Suprapubic skin (tissue), 4 donors: ENCODE measurements at regions not wholly inside any gene's neighbourhood (a gene's known extent, or its start where the extent isn't known, plus 50 kb on each side); places are given as distances from the start of the nearest gene placed in this dataset.

Source experiments
- DNase-seq, 2 donors: peaks; one replicate each; pipeline ENCODE4 v3.0.0-alpha.2; 2019; ENCODE audit warnings: low spot score in 2 of 2
- H3K27ac ChIP-seq: fragments of 200-600 bp; sonication (generic); one replicate; pipeline ENCODE4 v1.5.1; 2019
- H3K27me3 ChIP-seq: fragments of 200-600 bp; sonication (generic); one replicate; pipeline ENCODE4 v1.5.1; 2019
- H3K36me3 ChIP-seq: fragments of 200-600 bp; sonication (generic); one replicate; pipeline ENCODE4 v1.5.1; 2019
- H3K4me1 ChIP-seq: fragments of 200-600 bp; sonication (generic); one replicate; pipeline ENCODE4 v1.5.1; 2019
- H3K4me3 ChIP-seq: fragments of 200-600 bp; sonication (generic); one replicate; pipeline ENCODE4 v1.5.1; 2019; ENCODE audit warnings: mild to moderate bottlenecking
- H3K9me3 ChIP-seq: fragments of 200-600 bp; sonication (generic); one replicate; pipeline ENCODE4 v1.5.1; 2019
- EP300 ChIP-seq: sonication (generic); formaldehyde crosslinking; IDR thresholded peaks from one replicate; pipeline ENCODE4 v1.6.1; 2017; ENCODE audit warnings: antibody characterized with exemption
- POLR2A ChIP-seq, 2 donors: fragments of 450-650 bp; IDR thresholded peaks; one replicate each; pipeline ENCODE4 v1.6.1; 2017; ENCODE audit warnings: antibody characterized with exemption in 2 of 2, mild to moderate bottlenecking in 2 of 2, moderate library complexity in 2 of 2
- POLR2AphosphoS5 ChIP-seq, 3 donors: sonication (generic); formaldehyde crosslinking; IDR thresholded peaks; one replicate each; pipeline ENCODE4 v1.6.1; 2017; ENCODE audit warnings: antibody characterized with exemption in 3 of 3
- WGBS: methylation state at CpG from one replicate; pipeline ENCODE4 v1.1.5; 2018; 5-methylcytosine and 5-hydroxymethylcytosine counted together
- TF ChIP-seq, protein P1 (sequence below), 2 donors: fragments of 200-600 bp in 1 of 2; fragments of 450-650 bp in 1 of 2; sonication (generic) in 1 of 2; IDR thresholded peaks; one replicate each; pipeline ENCODE4 v1.5.1; 2016 to 2019; ENCODE audit warnings: antibody characterized with exemption in 2 of 2, mild to moderate bottlenecking in 1 of 2, moderate library complexity in 1 of 2

GRCh38 chr2:220641137-220641536, 931.0 kb downstream of the EPHA4 start:
- TF ChIP-seq POLR2AphosphoS5 (IDR thresholded peaks at IDR 0.05) (no peak), POLR2A (IDR thresholded peaks at IDR 0.05) (no peak), EP300 (no peak)
- TF ChIP-seq, protein P1, sequence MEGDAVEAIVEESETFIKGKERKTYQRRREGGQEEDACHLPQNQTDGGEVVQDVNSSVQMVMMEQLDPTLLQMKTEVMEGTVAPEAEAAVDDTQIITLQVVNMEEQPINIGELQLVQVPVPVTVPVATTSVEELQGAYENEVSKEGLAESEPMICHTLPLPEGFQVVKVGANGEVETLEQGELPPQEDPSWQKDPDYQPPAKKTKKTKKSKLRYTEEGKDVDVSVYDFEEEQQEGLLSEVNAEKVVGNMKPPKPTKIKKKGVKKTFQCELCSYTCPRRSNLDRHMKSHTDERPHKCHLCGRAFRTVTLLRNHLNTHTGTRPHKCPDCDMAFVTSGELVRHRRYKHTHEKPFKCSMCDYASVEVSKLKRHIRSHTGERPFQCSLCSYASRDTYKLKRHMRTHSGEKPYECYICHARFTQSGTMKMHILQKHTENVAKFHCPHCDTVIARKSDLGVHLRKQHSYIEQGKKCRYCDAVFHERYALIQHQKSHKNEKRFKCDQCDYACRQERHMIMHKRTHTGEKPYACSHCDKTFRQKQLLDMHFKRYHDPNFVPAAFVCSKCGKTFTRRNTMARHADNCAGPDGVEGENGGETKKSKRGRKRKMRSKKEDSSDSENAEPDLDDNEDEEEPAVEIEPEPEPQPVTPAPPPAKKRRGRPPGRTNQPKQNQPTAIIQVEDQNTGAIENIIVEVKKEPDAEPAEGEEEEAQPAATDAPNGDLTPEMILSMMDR (IDR thresholded peaks at IDR 0.05) = no peak
- 30% methylated on average over 2 of the region's 2 CpGs for WGBS

DNA sequence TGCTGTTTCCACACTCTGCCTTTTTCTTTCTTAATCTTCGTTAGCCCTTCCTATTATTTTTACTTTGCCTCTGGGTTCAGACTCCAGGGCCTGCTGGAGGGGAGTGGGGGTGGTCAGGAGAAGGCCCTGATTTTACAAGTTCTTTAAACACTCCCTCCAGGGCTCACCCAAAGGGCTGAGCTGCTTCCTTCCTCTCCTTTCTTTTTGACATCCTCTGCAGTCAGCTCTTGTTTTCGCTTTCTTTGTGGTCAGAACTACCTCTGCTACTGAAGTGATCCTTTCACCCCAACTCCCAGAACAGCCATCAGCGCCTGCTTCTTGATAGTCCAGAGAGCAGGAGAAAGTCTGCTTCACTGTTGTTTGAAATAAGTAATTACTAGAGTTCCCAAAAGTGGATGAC, 925.7 kb downstream of the EPHA4 start:
- H3K27me3 ChIP-seq = peaks cover 8% of the 10 kb centered on the region

More at GRCh38 chr2:220641137-220641536, 931.0 kb downstream of the EPHA4 start:
- Histone ChIP-seq H3K27ac (no peak overlapping the region), H3K36me3 (no peaks in the 10 kb centered on the region), H3K4me3 (no peak overlapping the region), H3K27me3 (no peaks in the 10 kb centered on the region), H3K4me1 (no peaks in the 10 kb centered on the region), H3K9me3 (no peaks in the 10 kb centered on the region)
- no peak for DNase-seq

GRCh38 chr2:220648628-220649027, 923.5 kb downstream of the EPHA4 start:
- WGBS = 89% methylated on average over 2 of the region's 2 CpGs
- no peak overlapping the region for H3K27ac ChIP-seq
- no peaks in the 10 kb centered on the region for H3K4me1 ChIP-seq
- H3K27me3 ChIP-seq = peaks cover 8% of the 10 kb centered on the region
- H3K36me3 ChIP-seq = no peaks in the 10 kb centered on the region
- DNase-seq = no peak
- H3K9me3 ChIP-seq = no peaks in the 10 kb centered on the region
- TF ChIP-seq POLR2A (IDR thresholded peaks at IDR 0.05) (no peak), POLR2AphosphoS5 (IDR thresholded peaks at IDR 0.05) (no peak), EP300 (no peak)
- TF ChIP-seq, protein P1 (IDR thresholded peaks at IDR 0.05) = no peak
- no peak overlapping the region for H3K4me3 ChIP-seq

More for the DNA sequence above, 925.7 kb downstream of the EPHA4 start:
- H3K4me3 ChIP-seq = no peak overlapping the region
- H3K9me3 ChIP-seq = no peaks in the 10 kb centered on the region
- 76% methylated on average over 3 of the region's 3 CpGs for WGBS
- DNase-seq = no peak
- H3K36me3 ChIP-seq = no peaks in the 10 kb centered on the region
- TF ChIP-seq, protein P1 (IDR thresholded peaks at IDR 0.05) = no peak
- TF ChIP-seq POLR2AphosphoS5 (IDR thresholded peaks at IDR 0.05) (no peak), EP300 (no peak), POLR2A (IDR thresholded peaks at IDR 0.05) (no peak)
- H3K27ac ChIP-seq = no peak overlapping the region
- H3K4me1 ChIP-seq = no peaks in the 10 kb centered on the region

- Histone ChIP-seq H3K4me1 (no peaks in the 10 kb centered on the region), H3K4me3 (no peak overlapping the region), H3K27ac (no peak overlapping the region), H3K9me3 (no peaks in the 10 kb centered on the region), H3K27me3 (peaks cover 8% of the 10 kb centered on the region), H3K36me3 (no peaks in the 10 kb centered on the region)
- no peak for DNase-seq
- WGBS = 66% methylated on average over 2 of the region's 2 CpGs
- TF ChIP-seq POLR2AphosphoS5 (IDR thresholded peaks at IDR 0.05) = no peak
These were observed 918.3 kb downstream of the EPHA4 start for GRCh38 chr2:220653776-220654175.

DNA sequence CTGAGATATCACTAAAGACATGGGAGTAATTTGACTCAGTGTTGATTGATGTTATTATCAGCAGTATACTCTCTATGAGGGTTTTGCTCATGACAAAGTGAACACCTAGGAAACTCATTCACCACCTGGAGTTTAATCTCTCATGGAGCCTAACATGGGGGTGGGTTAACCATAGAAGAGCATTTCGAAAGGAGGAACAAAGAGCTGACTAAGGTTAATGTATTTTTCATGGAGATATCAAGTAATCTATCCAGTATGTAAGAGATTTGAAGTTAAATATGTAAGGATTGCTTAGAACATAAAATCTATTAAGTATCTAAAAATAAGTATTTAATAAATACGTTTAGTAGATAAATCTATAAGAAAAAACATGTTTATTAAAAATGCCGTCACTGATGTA, 917.8 kb downstream of the EPHA4 start:
- H3K36me3 ChIP-seq = no peaks in the 10 kb centered on the region

More for the DNA sequence above, 917.8 kb downstream of the EPHA4 start:
- no peak for DNase-seq
- Histone ChIP-seq H3K27me3 (peaks cover 8% of the 10 kb centered on the region), H3K4me1 (no peaks in the 10 kb centered on the region), H3K9me3 (no peaks in the 10 kb centered on the region), H3K4me3 (no peak overlapping the region), H3K27ac (no peak overlapping the region)
- WGBS = 87% methylated on average over 3 of the region's 3 CpGs
- TF ChIP-seq, protein P1 (IDR thresholded peaks at IDR 0.05) = no peak
- no peak for TF ChIP-seq POLR2A (IDR thresholded peaks at IDR 0.05)
- TF ChIP-seq EP300 = no peak
- no peak for TF ChIP-seq POLR2AphosphoS5 (IDR thresholded peaks at IDR 0.05)
